Large intestine (tissue), 3 donors: ENCODE measurements at regions not wholly inside any gene's neighbourhood (a gene's known extent, or its start where the extent isn't known, plus 50 kb on each side); places are given as distances from the start of the nearest gene placed in this dataset.

ENCODE experiments used
- DNase-seq, 2 donors: peaks; one replicate each; pipeline versions ENCODE4 v3.0.0 to v3.0.0-alpha.2; 2013
- H3K27ac ChIP-seq: one replicate; pipeline ENCODE4 v1.5.1; 2013; ENCODE audit warnings: low read length
- H3K27me3 ChIP-seq: 2 replicates; pipeline ENCODE4 v1.6.1; 2013; ENCODE audit warnings: low read length; ENCODE audit not compliant: control insufficient read depth, insufficient read depth
- H3K36me3 ChIP-seq: 2 replicates; pipeline ENCODE4 v1.6.1; 2013; ENCODE audit warnings: low read length; ENCODE audit not compliant: control insufficient read depth, insufficient read depth
- H3K4me1 ChIP-seq: one replicate; pipeline ENCODE4 v1.6.1; 2013; ENCODE audit warnings: low read length; ENCODE audit not compliant: control insufficient read depth, insufficient read depth
- H3K4me3 ChIP-seq: one replicate; pipeline ENCODE4 v1.5.1; 2013; ENCODE audit warnings: low read length
- H3K9me3 ChIP-seq: one replicate; pipeline ENCODE4 v1.6.1; 2013; ENCODE audit warnings: mild to moderate bottlenecking, low read depth, low read length, moderate library complexity; ENCODE audit not compliant: control insufficient read depth
- WGBS: methylation state at CpG from one replicate; pipeline ENCODE4 v1.1.5; 2013; ENCODE audit warnings: low lambda C conversion rate; ENCODE audit not compliant: insufficient coverage; 5-methylcytosine and 5-hydroxymethylcytosine counted together

DNA sequence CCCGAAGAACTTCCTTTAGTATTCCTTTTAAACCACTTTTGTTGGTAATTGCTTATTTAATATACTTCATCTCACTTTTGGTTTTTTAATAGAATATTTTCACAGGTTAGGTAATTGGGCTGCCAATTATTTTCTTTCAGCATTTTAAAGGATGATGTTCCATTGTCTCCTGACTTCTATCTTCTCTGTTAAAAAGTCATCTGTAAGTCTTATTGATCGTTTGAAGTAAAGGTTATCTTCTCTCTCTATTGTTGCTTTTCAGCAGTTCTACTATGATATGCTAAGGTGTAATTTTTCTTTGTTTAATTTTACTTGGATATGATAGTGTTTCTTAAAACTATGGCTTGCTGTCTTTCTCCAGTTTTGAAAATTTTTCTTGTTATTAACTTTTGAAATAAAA lies 307.5 kb downstream of the MAP2K4 start:
- 90% methylated on average over 2 of the region's 2 CpGs for WGBS
- no peaks in the 10 kb centered on the region for H3K36me3 ChIP-seq
- H3K27me3 ChIP-seq, result no peaks in the 10 kb centered on the region
- DNase-seq, result no peak
- no peaks in the 10 kb centered on the region for H3K9me3 ChIP-seq
- no peak overlapping the region for H3K4me3 ChIP-seq
- no peaks in the 10 kb centered on the region for H3K4me1 ChIP-seq
- H3K27ac ChIP-seq, result no peak overlapping the region

DNA sequence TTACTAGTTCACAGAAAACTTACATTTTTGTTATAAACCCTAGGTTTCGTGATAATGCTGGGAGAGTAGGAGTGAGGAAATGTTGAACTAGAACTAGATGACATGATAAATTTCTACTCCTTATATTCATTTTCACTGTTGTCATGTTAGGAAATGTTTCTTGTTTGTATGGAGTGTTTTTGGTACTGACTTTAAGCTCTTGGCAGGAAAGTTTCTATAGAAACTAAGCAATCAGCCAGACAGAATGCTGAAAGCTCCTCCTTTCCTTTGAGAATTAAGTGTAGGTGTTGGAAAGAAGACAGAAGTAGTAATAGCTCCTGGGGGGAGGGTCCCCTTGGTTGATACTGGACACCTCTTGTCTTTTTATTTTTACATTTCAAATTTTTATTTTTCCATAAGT lies 309.8 kb downstream of the MAP2K4 start:
- Histone ChIP-seq H3K27me3 (no peaks in the 10 kb centered on the region), H3K4me3 (no peak overlapping the region), H3K4me1 (no peaks in the 10 kb centered on the region), H3K36me3 (no peaks in the 10 kb centered on the region), H3K27ac (no peak overlapping the region), H3K9me3 (no peaks in the 10 kb centered on the region)
- DNase-seq, result no peak
- 83% methylated on average over 1 of the region's 1 CpG for WGBS

DNA sequence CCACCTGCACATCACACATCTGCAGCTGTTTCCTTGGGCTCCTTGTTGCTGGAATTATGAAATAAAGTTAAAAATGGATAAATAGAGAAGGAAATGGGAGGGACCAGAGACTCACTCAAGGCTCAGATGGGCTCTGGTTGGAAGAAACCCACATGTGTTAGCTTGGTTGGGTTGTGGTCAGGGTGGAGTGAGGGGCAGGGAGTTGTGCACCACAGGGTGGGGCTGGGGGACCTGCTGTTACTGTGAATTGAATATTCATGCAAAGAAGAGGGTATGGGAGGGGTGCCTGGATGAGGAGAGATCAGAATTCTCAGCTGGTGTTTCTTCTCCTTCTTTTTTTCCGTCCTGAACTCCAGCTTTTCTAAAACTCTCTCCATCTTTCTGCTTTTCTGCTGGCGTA lies 320.7 kb downstream of the MAP2K4 start:
- DNase-seq, result no peak
- 100% methylated on average over 1 of the region's 2 CpGs for WGBS
- H3K27ac ChIP-seq, result no peak overlapping the region
- no peaks in the 10 kb centered on the region for H3K27me3 ChIP-seq
- H3K9me3 ChIP-seq, result no peaks in the 10 kb centered on the region
- no peak overlapping the region for H3K4me3 ChIP-seq
- H3K4me1 ChIP-seq, result no peaks in the 10 kb centered on the region
- H3K36me3 ChIP-seq, result no peaks in the 10 kb centered on the region

DNA sequence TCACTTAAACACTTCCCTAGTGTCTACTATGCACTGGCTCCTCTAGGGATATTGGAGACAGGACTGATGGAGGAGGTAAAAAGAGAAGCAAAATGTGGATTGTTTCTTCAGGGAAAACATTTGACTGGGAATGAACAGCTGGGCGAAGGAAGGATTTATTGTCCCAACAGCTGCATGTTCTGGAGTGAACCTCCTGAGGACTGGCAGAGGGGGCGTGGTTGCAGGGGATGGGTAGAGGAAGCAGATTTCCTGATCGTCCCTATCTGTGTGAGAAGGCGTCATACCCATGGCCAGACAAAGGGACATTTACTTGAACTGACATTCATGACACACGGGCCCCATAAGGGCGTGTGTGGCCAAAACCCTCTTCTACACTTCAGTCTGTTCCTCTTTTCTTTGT lies 321.5 kb downstream of the MAP2K4 start:
- no peak overlapping the region for H3K4me3 ChIP-seq
- no peak overlapping the region for H3K27ac ChIP-seq
- H3K9me3 ChIP-seq, result no peaks in the 10 kb centered on the region
- 88% methylated on average over 3 of the region's 6 CpGs for WGBS
- no peaks in the 10 kb centered on the region for H3K4me1 ChIP-seq
- H3K36me3 ChIP-seq, result no peaks in the 10 kb centered on the region
- no peaks in the 10 kb centered on the region for H3K27me3 ChIP-seq
- DNase-seq, result no peak

DNA sequence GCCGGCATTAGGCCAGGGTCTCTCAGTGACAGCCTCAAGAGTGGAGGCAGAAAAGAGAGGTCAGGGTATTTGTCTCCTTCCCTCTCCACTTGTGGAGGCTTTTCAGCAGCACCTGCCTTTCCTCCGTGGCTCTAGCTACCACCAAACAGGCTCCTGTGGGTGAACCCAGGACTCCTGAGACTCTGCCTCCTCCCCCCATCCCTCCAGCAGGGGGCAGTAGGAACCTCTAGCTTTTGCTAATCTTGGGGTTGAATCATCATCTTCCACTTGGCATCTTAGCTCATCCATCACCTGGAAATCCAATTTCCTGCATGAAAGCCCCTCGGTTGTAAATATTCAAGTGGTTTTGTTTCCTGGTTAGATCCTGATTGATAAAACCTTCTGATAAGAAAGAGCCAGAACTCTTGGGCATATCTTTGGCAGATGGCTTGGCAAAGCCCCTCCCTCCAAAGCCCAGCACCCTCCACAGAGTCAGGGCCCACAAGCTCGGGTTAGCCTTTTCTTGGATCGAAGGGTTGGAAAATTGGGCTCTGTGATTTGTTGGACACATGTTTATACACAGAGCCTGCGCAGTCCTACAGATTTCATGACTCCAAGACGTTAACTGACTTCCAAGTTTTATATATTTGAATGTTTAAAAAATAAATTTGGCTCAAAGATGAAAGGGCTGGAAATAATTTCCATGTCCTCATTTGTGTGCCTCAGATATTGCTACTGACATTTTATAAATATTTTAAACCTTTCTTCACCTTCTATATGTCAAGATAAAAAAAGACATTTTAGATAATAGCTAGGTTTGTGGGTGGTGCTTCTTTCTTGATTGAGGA lies 322.1 kb downstream of the MAP2K4 start:
- Histone ChIP-seq H3K4me3 (no peak overlapping the region), H3K36me3 (no peaks in the 10 kb centered on the region), H3K4me1 (no peaks in the 10 kb centered on the region), H3K27ac (no peak overlapping the region), H3K9me3 (no peaks in the 10 kb centered on the region), H3K27me3 (no peaks in the 10 kb centered on the region)
- no peak for DNase-seq
- WGBS, result 100% methylated on average over 1 of the region's 7 CpGs

DNA sequence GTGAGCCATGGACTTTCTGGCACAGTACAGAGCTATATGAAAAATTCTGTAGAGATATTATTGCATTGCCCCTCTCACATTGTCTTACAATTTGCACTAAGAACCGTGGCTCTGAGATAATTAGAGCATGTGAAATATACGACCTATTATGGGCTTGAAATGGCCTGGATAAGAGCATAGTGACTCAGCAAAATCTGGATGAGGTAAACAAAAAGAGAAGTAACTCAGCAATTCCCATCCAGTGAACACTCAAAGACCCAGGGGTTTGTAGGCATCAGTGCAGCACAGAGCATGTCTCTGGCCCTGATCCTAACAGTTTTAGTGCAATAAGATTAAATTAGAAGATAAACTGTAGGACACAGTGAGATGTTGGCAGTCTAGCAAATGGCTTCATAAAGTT lies 317.2 kb upstream of the MYOCD start:
- H3K36me3 ChIP-seq, result no peaks in the 10 kb centered on the region
- H3K27me3 ChIP-seq, result no peaks in the 10 kb centered on the region
- no peak for DNase-seq
- WGBS, result no CpG with 5 or more reads among the region's 2 CpGs
- H3K4me3 ChIP-seq, result no peak overlapping the region
- no peaks in the 10 kb centered on the region for H3K4me1 ChIP-seq
- H3K27ac ChIP-seq, result no peak overlapping the region
- H3K9me3 ChIP-seq, result no peaks in the 10 kb centered on the region

DNA sequence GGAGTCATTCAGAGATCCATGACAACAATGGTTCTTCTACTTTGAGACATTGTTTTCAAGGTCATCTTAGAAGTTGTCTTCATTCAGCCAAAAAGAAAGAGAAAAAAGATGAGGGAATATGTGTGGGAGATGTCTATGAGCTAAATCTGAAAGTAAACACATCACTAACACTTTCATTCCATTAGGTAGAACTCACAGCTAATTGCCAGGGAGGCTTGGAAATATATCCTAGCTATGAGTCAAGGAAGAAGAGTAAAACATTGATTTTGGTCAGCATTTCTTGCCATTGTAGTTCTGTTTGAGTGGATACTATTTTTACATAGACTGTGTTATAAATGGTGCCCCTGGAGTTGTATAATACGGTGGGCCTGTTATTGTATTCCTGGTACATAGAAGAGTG lies 316.4 kb upstream of the MYOCD start:
- no peaks in the 10 kb centered on the region for H3K4me1 ChIP-seq
- H3K36me3 ChIP-seq, result no peaks in the 10 kb centered on the region
- DNase-seq, result no peak
- no peak overlapping the region for H3K4me3 ChIP-seq
- H3K27me3 ChIP-seq, result no peaks in the 10 kb centered on the region
- no peak overlapping the region for H3K27ac ChIP-seq
- WGBS, result no CpG with 5 or more reads among the region's 1 CpG
- no peaks in the 10 kb centered on the region for H3K9me3 ChIP-seq

DNA sequence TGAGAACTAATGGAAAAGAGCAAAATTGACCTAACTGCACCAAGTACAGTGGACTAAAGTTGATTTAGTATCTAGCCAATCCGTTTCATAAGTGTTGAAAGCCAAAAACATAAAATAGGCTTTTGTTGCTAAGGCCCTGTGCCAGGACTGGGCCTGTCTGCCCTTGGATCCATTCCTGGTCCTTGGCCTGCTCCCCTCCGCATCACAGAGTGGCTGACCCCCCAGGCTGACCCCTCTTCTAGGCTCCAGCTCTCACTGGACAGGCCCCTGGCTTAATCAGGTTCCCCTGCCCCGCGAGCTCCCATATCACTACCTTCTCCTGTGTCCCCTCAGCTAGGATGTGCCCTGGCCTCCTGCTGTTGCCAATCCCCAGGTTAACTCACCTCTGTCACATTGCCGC lies 313.6 kb upstream of the MYOCD start:
- no peaks in the 10 kb centered on the region for H3K4me1 ChIP-seq
- DNase-seq, result no peak
- H3K4me3 ChIP-seq, result no peak overlapping the region
- H3K27me3 ChIP-seq, result no peaks in the 10 kb centered on the region
- WGBS, result 100% methylated on average over 1 of the region's 5 CpGs
- no peak overlapping the region for H3K27ac ChIP-seq
- no peaks in the 10 kb centered on the region for H3K36me3 ChIP-seq
- no peaks in the 10 kb centered on the region for H3K9me3 ChIP-seq

DNA sequence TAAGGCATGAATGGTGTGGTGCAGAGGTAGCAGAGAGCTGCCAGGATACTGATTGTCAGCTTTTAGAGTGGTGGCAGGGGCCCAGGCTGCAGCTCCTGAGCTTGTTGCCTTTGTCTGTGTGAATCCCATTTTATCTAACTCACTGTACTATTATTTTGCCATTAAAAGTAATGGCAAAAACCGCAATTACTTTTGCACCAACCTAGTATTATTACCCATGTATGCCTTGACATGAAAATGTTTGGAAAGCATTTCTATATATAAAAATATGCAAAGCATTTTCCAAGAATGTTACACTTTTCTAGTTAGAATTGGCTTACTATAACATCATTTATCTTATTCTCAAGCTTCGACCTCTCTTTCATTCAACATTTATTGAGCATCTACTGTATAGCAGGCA lies 308.1 kb upstream of the MYOCD start:
- Histone ChIP-seq H3K4me1 (no peaks in the 10 kb centered on the region), H3K9me3 (no peaks in the 10 kb centered on the region), H3K4me3 (no peak overlapping the region), H3K36me3 (no peaks in the 10 kb centered on the region), H3K27ac (no peak overlapping the region), H3K27me3 (no peaks in the 10 kb centered on the region)
- WGBS, result 100% methylated on average over 2 of the region's 2 CpGs
- DNase-seq, result no peak

DNA sequence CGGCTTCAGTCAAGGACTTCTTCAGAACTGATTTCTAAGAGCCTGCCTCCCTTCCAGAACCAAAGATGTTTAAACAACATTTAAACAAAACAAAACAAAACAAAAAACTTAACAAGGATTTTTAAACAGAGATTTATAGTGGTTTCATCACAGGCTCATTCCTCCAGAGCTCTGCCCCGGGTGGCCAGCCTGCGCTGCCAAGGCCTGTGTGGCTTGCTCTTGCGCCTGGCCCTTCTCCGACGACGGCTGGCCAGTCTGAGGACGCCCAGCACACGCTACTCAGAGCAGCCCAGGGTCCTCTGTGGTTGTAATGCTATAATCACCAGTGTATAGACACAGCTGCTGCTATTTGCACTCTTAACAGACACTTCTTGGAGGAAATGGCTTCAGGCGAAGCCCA lies 307.2 kb upstream of the MYOCD start:
- Histone ChIP-seq H3K4me1 (no peaks in the 10 kb centered on the region), H3K4me3 (no peak overlapping the region), H3K9me3 (no peaks in the 10 kb centered on the region), H3K27ac (no peak overlapping the region), H3K27me3 (no peaks in the 10 kb centered on the region), H3K36me3 (no peaks in the 10 kb centered on the region)
- DNase-seq, result peak in 1 of 2 donors; percentile 7
- WGBS, result no CpG with 5 or more reads among the region's 10 CpGs

DNA sequence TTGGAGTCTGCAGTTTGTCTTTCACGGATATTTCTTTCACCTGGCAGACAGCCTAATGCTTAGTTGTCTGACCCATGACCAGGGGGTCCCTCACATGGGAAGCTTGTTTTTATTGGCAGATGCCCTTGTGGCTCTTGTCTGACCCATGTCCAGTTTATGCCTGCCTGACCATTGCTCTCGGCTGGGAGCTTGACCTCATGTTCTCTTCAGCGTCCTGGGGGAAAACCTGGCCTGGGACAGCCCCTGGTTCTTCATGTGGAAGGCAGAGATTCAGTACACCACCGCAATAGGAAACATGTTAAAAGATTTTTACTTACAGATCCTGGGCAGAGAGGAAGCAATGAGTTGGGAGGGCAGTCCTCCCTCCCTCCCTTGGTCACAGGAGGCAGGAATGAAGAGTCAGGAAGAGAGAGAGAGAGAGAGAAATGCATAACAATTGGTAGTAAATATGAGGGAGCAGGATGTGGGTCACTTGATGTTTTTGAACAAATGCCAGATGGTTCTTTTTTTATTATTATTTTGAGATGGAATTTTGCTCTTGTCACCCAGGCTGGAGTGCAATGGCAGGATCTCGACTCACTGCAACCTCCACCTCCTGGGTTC lies 302.7 kb upstream of the MYOCD start:
- no CpG with 5 or more reads among the region's 5 CpGs for WGBS
- H3K9me3 ChIP-seq, result peaks cover 3% of the 10 kb centered on the region
- H3K27ac ChIP-seq, result no peak overlapping the region

More for the DNA sequence above, 302.7 kb upstream of the MYOCD start:
- no peaks in the 10 kb centered on the region for H3K36me3 ChIP-seq
- DNase-seq, result no peak
- H3K4me3 ChIP-seq, result no peak overlapping the region
- H3K4me1 ChIP-seq, result no peaks in the 10 kb centered on the region
- H3K27me3 ChIP-seq, result no peaks in the 10 kb centered on the region
